IPS DF 19.7 (cell line): ENCODE measurements at regions not wholly inside any gene's neighbourhood (a gene's known extent, or its start where the extent isn't known, plus 50 kb on each side); places are given as distances from the start of the nearest gene placed in this dataset.

Experiments
- DNase-seq: peaks from one replicate; pipeline ENCODE4 v3.0.0-alpha.2; 2013; ENCODE audit warnings: low read depth, low spot score

DNA sequence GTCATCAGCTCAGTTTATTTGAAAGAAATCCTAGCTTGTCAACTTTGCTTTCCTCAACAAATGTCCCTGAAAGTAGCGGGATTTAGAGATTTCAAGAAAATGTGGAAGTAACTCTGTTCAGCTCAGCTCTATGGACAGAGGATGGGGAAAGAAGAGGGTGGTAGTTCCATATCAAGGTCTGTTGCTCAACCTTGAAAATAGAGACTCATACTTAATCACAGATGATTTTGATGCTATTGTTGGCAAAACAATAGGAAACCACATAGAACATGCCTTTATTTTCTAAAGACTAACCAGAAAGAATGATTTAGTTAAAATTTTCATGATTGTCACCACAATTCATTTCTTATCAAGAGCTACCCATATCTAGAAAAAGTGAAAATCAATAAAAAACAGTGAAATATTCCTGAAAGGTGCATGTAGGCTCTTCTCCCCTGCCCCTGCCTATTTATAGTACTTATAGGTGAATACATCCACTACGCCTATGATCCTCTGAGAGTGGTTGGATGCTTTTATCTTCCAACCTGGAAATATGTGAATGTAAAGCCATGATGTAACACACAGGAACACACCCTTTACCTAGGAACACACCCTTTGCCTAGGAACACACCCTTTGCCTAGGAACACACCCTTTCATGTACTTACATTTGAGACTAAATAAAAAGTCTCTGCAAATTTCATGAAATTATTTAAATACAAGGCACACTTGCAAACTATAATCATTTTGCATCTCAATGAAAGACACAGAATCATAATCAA, 65.8 kb downstream of the ETAA1 start:
- DNase-seq = no peak

DNA sequence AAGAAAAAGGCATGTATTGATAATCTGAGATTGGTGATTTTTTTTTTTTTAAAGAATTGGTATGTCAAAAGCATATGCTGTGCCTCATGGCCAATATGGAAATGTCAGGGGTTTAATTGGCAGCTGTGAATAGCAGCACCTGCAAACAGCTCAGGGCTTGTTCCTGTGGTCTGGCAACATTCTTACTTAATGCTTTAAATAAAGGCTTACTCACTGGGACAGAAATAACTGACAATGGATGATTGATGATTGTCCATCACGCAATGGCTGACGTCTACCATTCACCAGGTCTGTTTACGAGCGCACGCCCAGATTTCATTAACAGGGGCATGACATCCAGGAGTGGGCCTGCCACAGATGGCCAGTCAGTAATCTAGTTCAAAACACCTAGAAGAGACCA, 66.7 kb downstream of the ETAA1 start:
- DNase-seq = no peak

DNA sequence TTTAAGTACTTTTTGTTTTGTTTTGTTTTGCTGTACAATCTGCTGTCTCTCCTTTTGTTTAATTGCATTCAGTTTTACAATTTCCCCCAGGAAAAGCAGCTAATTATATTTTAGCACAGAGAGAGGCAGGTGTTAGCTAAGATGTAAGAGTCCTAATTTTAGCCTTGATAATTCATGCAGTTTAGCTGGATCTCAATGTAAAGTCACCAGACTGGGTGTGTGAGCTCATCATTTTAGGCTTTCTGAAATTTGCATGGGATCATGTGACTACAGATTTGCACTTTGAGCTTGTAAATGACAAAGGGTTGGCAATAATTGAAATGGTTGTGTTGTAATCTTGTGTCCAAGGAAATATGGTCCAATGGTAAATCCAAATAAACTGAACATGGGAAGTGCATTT, 68.5 kb downstream of the ETAA1 start:
- no peak for DNase-seq

DNA sequence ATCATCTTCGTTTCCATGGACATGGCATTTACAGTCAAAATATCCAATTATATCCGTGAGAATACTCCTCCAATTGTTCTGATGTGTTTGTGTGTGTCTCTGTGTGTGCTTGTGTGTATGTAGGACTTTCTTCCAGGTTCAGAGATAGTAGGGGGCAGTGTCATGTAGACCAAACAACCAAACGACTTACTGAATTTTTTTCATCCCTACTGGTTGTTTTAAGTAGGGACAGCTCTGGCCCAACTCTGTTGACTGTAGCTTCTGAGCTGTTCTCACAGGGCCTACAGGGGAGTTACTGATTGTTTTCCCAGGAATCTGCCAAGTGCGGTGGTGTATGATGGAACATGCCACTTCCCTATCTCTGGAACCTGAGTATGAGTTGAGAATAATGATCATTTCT, 69.6 kb downstream of the ETAA1 start:
- no peak for DNase-seq

DNA sequence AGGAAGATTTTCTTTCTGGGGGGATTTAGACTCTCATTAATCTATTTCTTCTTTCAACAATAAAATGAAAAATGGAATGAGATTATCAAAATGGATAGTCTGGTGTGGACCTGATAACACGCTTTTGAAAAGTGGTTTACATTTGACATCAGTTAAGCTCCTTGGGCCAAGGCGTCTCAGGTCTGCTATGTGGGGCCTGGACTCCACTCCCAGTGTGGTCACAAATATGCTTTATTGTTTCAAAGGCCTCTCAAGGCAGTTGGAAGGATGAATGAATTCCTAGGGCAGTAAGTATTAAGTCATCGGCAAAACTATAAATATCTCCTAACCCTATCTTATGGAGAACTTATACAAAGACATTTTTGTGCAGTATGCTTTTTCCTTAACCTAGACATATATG, 74.5 kb downstream of the ETAA1 start:
- DNase-seq = no peak

DNA sequence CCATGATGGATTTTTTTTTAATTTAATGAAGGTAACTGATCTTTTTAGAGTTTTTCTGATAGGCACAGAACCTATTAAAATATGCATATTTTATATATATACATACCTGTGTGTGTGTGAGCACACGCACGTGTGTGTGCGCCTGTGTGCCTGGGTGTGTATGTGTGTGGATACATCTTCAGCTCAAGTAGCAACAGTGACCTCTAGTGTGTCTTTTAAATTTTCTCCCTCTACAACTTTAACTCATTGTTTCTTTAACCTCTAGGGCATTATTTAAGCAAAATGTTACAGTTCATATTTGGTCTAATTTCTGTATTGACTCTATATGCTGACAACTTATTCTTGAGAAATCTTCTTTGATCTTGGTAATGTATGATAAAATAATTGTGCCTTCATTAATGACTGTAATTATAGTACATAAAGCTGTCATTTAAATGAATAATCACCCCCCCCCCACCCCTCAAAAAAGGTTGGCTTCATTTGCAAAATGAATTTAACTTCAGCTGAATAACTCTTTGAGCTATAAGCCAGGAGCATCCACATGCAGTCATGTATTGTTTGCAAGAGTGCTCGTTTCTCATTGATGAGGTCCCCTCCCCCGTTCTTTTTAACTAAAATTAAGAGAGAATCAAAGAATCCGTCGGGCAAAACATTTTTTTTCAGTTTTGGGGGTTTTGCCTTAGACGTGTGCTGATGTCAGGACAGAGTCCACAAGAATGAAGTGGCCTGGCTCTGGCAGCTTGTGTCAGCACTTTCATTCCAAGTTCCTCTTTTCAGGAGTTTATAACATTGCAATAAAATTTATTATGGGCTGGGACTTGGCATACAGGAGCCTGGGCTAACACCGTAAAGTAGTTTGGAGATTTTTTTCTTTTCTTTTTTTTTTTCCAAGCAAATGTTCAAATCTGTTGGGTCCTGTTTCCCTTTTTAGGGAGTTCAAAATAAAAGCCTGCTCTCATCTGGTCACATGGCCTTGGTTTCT, 80.0 kb downstream of the ETAA1 start:
- no peak for DNase-seq

DNA sequence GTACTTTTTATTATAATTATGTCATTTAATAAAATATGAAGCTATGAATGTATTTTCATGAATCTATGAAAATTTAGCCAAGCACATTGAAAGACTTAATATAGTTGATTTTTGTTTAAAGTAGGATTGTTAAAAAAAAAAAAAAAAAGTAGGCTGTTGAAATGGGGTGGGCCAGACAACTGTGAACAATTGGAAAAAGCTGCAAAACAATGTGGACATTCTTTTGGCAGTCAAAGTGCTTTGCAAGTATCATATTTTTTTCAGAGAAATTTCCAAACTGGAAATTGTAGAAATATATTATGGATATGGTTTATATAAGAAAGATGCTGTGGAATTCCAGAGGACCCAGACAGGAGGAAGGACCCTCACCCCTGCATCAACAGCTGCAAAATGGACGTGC, 82.1 kb downstream of the ETAA1 start:
- DNase-seq = no peak

DNA sequence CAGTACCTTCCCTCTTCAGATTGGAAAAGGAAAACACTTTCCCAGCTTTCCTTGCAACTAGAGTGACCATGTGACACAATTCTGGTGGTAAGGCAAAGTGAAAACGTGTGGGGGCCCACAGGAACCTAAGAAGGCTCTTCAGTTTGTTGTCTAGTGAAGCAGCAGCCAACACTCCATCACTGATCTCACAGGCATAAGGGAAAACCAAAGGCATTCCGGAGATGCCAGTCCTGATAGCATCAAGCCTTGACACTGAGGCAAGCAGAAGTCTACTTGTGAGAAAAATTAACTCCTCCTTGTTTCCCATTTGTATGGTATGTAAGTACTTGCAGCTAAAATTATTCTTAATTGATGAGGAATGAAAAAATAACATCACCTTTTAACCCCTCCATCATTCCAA, 88.3 kb downstream of the ETAA1 start:
- no peak for DNase-seq

DNA sequence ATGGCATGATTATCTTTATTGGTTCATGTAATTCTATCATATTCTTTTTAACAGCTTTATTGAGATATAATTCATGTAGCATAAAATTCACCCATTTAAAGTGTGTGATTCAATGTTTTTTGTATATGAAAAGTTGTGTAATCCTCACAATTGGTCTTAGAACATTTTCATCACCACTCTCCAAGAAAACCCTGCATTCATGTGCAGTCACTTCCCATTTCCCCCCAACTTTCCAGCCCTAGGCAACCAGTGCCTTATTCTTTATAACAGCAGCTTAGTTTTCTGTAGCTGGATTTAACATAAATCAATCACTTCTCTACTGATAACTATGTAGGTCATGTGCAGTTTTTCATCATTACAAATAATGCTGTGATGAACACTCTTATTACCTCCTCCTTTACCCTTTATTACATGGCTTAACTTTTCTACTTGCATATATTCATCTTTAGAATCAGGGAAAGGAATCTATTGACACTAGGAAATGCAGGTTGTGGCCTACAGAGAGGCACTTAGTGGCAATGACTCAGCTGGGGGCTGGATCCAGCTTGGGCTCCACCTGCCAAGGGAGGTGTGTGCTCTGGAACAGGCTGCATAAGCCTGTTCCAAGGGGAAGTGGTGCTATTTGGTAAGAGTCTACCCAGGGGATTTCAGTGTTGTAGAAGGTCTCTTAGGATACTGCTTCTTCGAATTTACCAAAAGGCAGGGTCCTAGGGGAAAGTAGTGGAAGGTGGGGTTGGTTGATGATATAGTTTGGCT, 89.1 kb downstream of the ETAA1 start:
- DNase-seq = no peak

DNA sequence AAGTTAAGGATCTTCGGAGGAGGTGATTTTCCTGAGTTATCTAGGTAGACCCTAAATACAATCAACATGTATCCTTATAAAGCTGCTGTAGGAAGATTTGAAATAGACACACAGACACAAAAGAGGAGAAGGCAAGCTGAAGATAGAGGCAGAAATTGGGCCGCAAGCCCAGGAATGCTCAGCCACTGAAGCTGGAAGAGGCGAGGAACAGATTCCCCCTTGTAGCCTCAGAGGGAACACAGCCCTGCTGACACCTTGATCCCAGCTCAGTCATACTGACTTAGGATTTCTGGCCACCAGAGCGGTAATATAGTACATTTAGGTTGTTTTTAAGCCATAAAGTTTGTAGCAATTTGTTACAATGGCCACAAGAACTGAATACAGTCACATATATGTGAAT, 90.9 kb downstream of the ETAA1 start:
- DNase-seq = no peak

DNA sequence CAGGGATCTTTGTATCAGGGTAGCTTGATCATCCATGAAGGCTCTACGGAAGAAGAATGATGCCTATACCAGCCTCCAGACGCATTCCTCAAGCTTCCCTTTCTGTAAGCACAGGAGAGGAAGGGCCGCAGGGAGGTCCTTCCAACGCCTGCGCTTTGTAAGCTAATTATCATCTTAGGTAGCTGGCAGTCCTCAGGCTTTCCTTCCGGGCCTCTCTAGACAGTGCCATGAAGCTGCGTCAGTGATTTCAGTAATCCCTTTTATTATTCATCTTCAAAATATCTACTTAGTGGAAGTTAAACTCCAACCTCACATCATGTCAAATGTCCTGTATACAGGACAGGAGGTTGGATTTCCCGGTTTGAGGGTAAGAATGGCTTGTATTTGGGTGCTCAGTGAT, 92.3 kb downstream of the ETAA1 start:
- no peak for DNase-seq

DNA sequence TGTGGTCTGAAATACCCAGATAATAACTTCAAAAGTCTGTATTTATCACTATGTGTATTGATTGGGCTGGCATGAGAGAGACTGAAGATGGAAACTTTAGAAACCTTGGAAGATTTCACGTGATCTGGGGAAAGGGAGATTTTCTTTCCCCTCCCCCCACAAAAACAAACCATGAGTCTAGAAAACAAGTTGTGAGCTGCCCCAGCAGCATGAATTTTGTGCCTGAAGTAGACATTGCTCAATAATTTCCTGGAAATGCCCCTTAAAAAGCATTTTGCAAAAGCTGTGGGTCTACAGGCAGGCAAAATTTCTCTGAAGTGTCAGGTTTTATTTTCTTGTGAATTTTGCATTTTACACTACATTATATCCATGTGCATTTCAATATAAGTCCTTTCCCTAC, 101.8 kb downstream of the ETAA1 start:
- no peak for DNase-seq

DNA sequence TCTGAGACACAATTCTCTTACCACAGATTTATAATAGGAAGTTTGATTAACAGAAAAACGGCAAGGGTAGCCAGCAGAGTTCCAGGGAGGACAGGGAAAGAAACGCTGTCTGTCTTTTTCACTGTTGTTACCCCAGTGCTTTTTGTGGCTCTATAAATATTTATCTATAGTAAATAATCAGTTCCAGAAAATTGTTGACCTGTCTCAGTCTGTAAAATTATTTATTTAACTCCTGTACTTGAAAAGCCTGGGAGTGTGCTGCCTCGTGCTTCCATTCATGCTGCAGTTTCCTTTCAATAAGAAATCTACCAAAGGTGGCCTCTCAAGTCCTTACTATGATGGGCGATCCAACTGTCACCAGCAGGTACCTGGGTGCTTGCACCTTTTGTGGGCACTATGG, 102.9 kb downstream of the ETAA1 start:
- DNase-seq = no peak

DNA sequence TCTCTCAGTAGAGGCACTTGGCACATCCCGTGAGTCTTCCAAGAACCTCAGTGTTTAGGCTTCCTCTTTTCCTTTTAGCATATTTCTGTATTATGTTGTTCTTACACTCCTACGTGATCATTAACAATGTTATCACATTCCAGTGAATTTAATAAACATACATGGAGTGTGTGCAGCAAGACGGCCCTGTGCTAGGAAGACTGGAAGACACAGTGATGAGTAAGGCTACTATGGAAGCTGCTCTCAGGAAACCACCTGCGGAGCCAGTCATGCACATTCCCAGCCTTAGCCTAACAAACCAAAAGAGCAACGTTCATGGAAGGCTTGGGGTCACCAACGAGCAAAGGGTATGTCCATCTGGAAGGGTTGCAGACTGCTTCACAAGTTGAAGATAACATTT, 103.4 kb downstream of the ETAA1 start:
- DNase-seq = no peak

DNA sequence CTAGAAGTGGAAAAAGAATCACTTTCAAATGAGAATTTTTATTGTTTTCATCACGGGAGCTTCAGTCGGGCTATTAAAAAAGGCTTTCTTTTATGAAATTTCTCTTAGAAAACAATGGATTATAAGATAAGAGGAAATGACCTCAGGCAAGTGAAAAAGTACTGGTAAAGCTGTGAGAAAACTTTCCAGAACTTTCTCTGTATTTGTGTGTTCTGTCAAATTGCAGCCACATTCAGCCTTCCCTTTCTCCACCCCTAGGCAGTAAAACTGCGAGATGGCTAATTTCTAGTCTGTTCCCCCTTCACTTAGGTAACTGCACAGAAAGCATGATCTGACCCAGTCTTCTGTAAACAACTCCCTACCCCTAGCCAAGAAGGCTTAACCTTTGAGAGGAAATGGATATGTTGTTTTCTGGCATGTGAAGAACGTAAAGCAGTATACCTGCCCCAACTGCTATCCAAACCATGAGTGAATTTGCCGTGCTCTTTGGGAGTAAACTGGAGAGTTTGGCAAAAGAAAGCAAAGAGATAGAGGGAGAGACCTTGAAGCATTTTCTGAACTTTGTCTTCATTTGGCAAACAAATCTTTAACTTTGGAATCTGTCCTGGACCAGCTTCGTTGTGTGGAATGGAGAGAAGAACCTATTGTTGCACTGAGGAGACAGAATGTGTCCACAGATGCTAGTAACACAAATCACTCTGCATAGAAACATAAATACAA, 105.4 kb downstream of the ETAA1 start:
- no peak for DNase-seq

DNA sequence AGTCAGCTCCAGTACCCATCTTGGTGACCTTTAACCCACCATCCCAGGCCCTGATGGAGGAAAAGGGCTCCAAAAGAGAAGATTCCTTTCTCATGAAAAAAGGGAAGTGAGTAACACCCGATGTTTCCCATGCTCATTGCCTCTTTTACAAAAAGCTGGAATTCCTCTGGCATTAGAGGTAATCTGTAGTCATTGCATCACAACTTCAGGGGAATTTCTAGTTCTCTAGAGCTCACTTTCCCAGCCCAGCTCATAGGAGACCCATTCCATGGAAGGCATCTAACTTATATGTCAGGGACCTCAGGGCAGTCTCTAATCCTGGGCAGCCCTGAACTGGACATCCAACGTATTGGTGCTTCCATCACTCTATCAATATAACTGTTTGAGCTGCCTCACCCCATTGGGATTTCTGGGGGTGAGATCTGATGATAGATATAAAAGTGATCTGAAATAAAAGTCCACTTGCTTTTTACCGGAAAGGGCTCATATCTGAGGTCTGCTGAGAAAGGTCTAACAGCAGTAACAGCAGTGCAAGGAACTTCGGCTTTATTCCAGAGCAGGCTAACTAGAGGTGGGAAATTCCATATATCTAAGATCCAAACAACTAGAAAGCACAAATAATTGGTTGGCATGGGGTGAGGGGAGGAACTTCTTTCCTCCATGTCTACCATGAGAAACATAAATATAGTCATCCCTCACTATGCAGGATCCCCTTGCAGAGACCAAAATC, 106.1 kb downstream of the ETAA1 start:
- no peak for DNase-seq

DNA sequence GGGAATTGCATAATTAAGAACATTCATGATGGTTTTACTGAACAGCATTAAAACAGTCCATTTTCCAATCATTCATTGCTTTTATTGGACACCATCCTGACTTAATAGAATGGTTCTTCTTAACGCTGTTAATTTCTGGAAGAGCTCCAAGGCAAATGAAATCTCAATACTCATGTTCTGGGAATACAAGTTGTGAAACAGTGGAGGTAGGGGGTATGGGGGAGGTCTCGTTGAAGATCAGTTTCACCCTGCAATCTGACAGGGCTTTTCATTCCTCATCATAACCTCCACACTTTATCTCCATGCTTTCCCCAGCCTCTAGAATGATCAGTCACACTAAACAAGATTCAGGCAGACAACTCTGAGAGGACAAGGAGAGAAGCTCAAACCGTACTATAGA, 113.6 kb downstream of the ETAA1 start:
- no peak for DNase-seq

DNA sequence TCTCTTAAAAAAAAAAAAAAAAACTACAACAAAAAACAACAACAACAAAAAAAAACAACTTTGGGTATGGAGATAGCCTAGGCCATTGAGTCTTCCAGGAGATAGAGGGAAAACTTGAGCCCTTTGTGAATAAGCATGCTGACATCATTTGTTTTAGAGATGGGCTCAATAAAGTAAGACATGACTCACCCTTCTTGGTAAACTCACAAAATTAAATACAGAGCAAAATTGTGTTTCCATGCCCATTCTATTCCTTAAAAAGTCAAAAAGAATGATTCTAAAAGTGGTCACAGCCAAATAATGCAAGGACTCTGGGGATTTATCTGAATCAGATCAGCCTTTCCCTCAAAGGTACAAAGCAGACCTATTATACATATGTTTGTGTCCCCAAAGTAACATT, 117.4 kb downstream of the ETAA1 start:
- DNase-seq = no peak

DNA sequence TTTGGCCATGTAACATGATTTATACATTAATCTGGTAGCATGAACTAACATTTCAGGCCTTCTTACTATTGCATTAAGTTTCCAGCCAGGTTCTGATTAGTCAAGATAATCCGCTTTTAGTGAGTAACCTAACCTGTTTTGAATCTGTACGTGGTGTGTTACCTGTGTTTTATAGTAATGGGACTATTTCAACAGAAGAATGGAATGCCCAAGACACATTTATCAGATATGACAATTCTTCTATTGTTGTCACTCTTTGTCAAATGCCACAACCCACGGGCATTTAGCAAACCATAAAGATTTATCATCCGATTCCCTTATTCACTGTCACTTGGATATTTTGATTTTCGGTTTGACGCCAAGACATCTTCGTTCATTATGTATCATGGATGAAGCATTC, 117.9 kb downstream of the ETAA1 start:
- no peak for DNase-seq

DNA sequence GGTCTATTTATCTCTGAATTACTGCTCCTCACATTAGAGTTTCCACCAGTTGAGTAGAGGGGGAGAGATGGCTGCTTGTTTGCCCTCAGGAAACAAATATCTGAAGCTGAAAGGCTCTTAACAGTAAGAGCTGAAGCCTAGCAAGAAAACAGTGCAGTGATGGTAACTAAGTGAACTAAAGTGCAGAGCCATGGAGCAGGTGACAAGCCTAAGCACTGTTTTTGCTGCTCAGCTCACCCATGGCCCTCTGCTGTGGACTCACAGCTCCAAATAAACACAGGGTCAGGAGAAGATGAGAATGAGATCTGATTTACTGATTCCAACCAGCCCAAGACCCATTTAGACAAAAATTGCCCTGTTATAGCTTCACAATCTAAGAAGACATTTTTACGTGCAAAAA, 118.4 kb downstream of the ETAA1 start:
- DNase-seq = no peak

DNA sequence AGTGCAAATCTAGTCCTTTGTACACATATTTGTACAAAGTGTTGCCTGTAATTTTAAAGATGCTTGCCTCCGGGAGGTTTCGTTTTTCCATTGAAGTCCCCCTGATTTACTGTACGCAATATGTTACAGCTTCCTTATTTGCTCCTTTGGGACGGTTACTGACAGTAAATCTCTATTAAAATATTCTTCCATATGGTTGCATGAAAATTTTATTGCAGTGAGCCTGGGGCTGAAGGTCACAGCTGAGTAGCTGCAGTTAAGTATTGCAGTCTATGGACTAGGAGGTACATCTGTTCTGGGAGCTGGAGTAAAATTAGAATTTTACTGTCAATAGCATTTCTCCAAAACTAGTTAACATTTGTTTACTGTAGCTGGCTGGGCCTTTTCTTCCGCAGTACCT, 119.2 kb downstream of the ETAA1 start:
- no peak for DNase-seq
